Activated effector memory CD4-positive, alpha-beta T cell treated with Interleukin-2 at 50 U/mL for 16 hours (primary cell): ENCODE measurements at regions not wholly inside any gene's neighbourhood (a gene's known extent, or its start where the extent isn't known, plus 50 kb on each side); places are given as distances from the start of the nearest gene placed in this dataset.

Experiments
- DNase-seq: peaks from one replicate; pipeline ENCODE4 v3.0.0-alpha.2; 2020

DNA sequence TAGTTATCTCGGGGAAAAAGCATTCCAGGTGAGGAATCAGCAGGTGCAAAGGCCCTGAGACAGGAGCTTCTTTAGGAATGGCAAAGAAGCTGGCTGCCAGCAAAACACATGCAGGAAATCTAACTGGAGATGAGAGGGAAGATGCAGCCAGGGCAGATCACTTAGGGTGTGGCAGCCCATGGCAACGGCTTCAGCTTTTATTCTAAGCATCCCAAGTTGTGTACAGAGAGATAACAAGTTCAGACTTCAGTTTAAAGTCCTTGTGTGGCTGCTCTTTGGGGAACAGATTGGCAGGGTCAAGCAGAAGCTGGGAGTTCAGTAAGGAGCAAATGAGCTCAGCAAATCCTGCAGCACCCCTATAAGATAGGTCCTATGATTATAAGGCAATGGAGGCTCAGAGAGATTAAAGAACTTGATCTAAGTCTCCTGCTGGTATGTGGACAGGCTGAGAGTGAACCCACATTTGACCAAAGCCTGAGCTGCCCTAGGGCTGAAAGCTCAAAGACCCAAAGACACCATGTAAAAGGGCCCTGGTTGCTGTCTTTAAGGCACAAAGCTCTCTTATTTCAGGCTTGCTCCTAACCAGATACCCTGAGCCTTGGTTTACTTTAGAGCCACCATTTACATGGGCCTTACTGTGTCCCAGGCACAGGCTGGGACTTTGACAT, 466.8 kb downstream of the SOX6 start:
- no peak for DNase-seq

DNA sequence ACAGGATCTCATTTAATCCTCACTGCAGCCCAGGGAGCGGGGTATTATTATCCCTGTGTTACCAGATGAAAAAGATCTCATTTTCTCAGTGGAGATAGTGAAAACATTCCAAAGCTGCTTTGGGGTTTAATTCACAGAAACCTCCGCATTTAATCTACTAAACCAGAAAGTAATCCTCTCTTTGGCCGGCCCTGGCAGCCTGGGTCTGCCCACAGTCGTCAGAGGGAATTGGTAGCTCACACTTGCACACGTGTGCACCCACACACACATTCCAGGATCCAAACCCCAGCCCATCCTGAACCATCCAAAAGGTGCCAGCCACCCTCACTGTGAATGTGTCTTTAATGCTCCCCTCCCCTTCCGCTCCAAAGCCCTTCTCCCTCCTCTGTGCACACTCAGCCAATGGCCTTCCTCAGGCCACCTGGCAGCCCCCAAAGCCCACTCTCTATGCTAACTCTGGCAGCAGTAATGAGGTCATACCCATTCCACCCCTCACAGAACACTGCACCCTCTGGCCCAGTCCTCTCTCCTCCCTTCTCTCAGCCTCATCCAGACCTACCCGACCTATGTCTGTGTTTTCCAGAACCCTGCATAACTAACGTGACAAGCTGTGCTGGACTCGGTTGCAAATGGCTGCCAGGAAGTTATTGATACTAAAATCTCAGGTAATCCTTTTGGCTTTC, 466.2 kb downstream of the SOX6 start:
- DNase-seq, result no peak

DNA sequence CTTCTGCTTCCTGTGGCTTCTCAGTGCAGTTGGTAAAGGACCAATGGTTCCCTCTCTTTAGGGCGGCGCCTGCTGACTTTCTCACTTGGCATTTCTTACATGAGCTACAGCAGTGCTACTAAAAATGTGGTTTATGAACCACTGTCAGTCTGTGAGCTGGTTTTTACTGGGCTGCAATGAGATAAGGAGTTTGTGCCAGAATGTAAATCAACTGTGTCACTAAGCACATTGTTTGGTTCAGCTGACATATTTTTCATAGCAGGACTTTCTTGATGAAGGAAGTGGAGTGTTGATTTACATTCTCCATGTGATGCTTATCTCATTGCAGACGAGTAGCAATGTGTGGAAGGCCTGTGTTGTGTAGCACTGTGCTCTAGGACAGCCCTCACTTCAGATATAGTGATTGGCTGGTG, 463.3 kb downstream of the SOX6 start:
- no peak for DNase-seq

DNA sequence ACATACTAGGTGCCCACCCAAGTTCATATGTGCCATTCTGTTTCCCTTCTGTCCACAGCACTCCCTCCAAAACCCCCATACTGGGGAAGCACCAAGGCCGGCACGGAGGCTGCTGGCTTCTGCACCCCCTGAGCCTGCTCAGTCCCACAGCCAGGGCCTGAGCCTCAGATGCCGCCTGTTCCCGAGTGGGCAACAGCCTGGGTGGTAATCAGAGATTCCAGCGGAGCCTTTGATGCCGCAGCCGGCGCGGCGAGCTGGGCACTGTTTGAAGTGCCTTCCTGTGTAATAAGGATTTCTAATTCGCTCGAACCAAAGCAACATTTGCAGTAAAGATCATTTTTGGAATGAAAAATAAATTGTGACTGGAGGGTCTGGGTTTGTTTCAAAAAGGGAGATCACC, 460.3 kb downstream of the SOX6 start:
- DNase-seq, result no peak

DNA sequence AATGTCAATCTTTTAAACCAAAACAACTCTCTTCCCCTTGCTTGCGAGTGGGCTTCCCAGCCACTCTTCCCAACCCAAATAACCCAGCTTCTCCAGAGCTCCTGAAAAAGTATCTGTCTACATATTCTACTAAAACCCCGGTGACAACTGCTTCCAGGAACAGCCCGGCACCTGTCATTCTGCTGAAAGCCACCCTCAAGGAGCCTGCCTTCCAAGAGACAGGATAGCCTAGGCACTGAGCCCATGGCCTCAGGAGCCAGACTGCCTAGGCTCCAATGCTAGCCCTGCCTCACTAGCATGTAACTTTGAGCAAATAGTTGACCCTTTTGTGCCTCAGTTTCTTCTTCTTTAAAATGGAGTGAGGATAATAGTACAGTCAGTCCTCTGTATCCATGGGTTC, 459.8 kb downstream of the SOX6 start:
- no peak for DNase-seq

DNA sequence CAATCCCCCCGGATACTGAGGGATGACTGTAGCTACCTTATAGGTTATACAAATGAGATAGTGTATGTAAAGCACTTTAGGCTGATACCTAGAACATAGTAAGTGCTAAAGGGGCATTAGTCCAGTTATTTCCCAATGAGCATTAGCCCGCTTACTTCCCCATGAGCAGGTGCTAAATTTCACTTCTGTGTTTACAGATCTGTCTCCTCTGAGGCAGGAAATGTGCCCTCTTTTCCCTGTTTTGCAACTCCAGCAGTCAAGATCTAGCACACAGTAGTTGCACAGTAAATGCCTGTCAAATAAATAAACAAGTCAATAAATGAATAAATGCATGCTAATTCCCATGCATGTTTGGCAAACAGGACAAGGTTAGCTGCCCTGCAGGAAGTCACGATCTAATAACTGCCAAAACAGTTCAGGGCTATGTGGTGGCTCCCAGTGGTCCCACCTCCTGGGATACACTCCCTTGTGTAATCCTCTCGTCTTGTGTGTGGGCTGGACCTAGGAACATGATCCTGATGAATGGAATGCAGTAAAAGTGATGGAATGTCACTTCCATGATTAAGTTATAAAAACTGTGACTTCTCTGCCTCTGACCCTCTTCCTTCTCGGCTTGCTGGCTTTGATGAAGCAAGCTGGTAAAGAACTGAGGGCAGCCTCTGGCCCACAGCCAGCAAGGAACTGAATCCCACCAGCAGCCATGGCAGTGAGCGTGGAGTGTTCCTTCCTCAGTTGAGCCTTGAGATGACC, 459.0 kb downstream of the SOX6 start:
- DNase-seq, result no peak

DNA sequence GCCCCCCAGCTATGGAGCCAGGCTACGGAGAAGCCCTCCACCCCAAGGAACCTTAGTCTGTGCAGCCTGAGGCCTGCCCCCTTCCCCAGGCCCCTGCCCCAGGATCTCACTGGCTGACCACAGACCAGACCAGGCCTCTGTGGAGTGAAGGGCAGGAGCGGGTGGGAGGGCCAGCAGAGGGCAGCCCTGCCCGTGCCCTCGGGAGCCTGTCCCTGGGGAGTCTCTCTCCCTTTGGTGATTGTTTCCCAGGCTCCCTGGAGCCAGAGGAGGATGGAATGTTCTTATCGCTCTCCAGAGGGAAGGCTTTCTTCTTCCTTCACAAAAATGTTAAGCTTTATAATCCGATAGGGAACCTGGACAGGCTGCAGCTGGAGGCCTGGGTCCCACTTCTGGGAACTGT, 455.3 kb downstream of the SOX6 start:
- DNase-seq, result no peak

DNA sequence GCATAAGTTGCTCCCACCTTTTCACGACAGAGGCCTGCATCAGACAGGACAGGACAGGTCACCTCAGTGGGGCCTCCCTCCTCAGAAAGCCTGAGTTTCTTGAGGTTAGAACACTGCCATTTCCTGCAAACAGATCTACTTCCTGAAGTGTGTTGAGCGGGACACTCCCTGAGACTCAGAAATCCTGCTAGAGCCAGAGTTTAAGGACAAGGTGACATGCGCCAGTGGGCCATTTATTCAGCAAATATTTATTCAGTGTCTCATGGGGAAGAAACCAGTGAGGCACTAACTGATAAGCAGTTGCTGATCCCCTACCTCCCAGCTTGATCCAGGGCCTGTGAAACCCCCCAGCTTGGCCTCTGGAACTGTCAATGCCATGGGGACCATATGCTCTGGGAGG, 454.6 kb downstream of the SOX6 start:
- DNase-seq, result no peak

DNA sequence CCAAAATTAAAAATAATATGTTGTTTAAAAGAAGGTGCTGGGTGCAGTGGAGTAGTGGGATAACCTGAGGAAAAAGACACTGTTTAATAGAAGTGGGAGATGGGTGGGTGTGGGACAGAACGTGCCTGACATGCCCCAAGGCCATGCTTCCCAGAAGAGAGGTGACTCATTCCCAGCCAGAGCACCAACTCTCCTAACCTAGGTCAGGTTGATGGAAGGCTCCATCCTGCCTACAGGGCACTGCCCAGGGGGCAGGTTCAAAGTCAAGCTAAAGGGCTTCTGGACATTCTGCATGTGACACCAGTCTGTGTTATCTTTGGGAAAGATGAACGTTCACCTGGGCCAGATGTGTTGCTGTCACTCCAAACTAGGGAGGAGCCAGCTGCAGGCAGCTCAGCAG, 453.1 kb downstream of the SOX6 start:
- DNase-seq, result no peak

DNA sequence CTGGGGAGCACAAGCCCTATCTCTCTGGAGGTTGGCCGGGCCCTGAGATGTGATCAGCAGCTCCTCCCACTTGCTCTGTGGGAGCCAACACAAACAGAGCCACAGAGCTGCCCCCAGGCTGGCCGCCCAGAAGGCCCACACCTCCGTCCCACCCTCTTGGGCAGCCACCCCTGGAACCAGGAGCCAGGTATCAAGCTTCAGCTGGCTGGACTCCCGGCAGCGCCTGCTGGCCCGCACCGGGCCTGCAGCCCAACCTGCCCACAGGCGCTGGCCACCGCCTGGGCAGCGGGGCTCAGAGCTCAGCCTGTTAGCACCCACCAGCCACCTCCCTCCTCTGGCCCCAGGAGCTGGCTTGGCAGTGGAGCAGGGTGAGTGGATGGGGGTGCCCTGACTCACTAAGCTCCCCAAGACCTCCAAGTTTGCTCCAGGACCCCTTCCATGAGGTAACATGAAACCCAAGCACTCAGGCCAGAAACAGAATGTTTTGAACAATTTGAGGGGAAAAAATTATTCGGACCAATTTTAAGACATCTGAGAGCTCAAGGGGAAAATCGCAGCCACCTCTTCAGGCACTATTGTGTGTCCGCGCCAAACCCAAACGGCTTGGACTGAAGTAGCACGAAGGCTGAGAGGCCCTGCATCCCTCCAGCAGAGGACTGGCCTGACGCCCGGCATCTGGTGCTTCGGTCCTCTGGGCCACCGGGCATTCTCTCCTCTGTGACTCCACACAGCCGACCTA, 450.8 kb downstream of the SOX6 start:
- no peak for DNase-seq

DNA sequence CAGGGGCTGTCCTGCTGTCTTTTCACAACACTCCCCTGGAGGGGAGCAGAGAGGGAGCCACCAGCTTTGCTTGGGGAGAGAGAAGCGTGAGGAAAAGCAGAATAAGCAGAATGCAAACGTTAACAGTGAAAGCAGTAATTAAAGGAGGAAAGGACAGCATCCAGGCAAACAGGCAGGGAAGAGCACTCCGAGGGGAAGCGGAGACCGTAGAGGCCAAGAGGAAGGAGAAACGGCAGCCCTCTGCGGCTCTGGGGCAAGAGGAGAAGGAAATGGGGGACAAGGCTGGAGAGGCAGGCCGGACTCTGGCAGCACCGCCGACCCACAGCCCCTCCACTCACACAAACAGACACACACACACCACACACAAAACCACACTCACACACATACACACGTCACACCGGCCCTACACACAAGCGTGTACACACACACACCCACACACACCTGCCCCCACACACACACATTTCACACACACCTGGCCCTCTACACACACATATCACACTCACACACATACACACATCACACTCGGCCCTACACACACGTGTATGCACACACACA, 449.8 kb downstream of the SOX6 start:
- no peak for DNase-seq

DNA sequence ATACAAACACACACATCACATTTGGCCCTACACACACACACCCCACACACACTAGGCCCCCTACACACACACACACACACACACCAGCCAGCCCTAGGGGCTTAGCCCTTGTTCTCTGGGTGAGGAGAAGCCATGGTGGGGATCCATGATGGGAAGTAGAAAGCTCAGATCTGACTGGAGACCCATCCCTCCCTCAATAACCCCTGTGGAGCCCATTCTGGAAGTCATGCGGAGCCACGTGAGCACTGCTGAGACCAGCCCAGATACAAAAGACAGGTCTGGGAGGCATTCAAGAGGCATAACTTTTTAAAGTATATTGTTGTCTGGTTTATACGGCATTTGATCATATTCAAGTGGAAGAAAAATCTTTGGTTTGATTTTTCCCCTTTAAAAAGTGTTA, 448.5 kb downstream of the SOX6 start:
- no peak for DNase-seq

DNA sequence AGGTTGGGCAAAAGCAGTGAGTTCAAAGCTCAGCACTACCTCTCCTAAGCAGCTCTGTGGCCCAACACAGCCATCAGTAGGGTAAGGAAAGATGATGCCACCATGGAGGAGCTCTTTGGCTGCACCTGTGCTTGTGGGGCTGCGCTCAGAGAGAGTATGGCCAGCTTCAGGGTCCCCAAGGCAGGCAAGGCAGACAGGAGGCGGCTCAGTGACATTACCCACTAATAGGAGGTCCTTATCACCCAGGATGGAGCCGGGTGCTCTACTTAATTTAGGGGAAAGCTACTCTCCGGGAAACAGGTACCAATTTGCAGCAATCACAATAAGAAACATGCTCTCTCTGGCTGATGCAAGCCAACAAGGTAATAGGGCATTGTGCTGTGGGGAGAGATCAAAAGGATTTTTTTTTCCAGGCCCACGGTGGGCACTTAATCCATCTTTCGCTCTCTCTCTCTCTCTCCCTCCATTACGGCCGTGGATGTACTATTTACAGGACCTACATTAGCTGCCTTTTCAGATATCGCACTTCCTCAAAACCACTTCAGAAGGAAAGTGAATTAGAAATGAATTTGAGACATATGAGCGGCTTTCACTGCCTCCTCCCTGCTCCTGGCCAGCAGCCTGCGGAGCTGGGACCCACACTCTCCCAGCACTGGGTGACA, 446.3 kb downstream of the SOX6 start:
- DNase-seq, result no peak

DNA sequence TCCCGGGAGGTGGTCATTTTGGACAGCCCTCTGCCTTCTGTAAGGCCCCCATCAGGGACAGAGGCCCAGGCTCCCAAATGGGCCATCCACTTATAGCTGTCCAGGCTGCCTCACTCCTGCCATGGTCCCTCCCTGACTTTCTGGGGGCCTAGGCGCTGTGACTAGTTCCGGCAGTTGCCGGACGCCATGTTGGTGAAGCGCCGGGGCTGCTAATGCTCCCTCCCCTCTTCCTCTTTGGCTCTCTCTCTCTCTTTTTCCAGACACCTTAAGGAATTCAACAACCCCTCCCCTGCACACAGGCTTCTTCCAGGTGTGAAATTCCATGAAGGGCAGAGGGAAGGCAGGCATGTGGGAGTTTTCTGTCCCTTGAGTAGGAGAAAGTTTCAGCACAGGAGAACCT, 445.6 kb downstream of the SOX6 start:
- no peak for DNase-seq

DNA sequence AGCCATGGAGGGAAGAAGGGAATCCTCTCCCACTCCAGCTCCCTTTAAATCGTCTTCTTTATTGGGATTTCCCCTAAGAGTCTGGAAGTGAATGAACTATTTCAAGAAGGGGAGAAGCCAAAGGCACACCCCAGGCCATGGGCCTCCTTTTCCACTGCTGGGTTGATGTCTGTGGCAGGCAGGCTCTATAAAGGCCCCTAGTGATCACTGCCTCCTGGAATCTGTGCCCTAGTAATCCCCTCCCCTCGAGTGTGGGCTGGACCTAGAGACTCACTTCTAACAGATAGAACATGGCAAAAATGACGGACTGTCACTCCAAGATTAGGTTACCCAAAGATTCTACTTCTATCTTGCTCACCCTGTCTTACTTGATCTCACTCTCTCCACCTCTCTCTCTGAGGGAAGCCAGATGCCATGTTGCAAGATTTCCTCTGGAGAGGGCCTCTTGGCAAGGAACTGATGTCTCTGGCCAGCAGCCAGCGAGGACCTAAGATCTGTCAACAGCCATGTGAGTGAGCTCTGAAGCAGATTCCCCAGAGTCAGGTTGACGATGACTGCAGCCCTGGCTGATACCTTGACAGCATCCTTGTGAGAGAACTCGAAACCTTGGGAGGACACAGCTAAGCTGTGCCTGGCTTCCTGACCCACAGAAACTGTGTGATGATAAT, 444.8 kb downstream of the SOX6 start:
- DNase-seq, result no peak

DNA sequence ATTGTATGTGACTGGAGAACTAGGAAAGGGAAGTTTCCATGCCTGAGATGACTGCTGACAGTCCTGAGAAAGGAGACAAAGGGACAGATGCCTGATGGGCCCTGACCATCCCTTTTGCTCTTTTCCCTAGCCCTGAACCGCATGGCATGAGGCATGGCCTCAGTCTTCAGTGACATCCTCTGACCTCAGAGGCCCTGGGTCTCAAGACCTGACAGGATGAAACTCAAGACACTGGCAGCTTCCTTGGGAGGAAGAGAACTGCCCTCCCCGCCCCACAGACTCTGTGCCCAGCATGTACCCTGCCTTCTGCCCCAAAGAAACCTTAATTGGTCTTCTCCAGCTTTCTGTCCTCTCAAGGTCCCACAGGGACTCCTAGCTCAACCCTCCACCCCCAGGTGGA, 444.1 kb downstream of the SOX6 start:
- no peak for DNase-seq

DNA sequence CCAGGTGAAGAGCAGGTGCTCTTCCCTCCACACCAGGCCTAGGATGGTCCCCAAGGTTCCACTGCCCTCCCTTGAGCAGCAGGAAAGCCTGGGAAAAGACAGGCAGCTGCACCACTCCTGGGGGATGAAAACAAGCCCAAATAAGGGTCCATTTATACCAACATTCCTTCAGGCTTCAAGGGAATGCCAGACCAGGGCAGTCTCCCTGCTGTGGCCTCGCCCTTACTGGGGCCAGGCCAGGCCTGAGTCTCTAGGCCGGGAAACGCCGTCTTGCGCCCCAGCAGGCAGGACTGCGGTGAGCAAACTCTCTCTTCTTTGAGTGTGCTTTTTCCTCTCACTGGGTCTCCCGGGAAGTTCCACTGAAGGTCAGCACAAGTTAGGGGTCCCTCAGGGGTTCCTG, 443.5 kb downstream of the SOX6 start:
- no peak for DNase-seq

DNA sequence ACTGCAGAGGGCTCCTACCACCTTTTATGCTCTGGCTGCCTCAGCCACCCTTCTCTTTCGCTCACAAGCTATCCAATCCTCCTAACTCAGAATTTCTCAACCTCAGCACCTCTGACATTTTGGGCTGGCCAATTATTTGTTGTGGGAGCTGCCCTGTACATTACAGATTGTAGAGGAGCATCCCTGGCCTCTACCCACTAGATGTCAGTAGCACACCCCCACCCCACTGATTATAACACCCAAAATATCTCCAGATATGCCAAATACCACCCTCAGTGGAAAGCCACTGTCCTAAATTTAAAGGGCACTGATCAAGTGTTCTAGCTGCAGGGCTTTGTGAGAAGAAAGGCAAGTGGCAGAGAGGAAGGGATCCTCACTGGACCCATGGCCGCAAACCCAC, 443.1 kb downstream of the SOX6 start:
- DNase-seq, result no peak
